Urothelium cell line (cell line): ENCODE measurements at regions not wholly inside any gene's neighbourhood (a gene's known extent, or its start where the extent isn't known, plus 50 kb on each side); places are given as distances from the start of the nearest gene placed in this dataset.

Experiments used
- DNase-seq: peaks from one replicate; pipeline ENCODE4 v3.0.0; 2011; ENCODE audit warnings: low spot score, mixed read lengths
- FAIRE-seq: peaks from 2 replicates; lab custom pipeline; 2011; peaks lifted over from hg19 to GRCh38; lab: Jason Lieb, UNC

DNA sequence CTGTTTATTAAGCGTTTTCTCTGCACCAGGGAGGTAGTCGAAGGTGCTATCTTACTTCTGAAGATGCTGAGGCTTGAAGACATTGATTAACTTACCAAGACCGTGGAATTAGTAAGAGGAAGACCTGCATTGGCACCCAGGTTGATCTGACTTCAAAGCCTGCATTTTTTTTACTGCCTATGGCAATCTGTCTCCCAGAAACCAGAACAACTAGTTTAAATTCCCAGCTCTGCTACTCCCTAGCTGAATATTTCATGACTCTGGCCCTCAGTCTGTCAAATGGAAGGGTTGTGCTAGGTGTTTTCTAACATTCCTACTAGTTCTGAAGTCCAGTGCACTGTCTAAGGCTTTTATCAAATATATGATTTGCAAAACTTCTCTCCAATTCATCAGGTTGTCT is 52.0 kb upstream of the GRAMD1B start:
- DNase-seq = no peak
- FAIRE-seq = no peak

DNA sequence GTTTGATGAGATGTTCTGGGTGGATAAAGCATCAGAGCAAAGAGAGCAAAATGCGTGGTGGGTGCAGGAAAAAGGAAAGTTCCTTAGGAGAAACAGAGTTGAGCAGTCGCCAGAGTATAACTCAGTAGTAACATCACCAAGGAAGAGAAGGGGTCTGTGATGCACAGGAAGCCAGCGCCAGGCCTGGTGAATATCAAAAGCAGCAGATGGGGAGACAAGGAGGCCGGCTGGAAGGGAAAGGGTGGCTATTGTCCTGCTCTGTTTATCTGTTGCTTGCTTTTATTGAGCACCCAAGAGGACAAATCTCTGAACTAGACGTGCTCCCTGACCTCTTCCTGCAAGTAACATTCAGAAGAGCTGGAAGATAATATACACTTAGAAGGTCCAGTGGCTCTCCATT is 52.7 kb upstream of the GRAMD1B start:
- FAIRE-seq = no peak

DNA sequence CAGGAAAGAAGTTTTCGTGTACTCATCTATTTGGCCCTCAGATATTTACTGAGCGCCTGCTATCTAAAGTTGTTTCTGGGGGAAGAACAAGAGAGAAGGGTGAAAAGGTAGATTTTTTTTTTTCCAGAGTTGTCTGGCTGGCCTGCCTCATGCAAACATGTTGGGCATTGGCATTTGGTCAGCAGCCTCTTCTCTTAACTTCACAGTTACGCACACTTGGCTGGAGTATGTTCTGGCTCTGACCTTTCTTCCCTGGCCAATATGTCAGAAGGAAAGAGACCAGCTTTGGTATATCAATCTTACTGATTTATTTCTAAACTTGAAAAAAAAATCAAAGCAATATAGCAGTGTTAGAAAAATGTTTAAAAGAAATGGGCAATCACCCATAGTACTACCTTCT is 54.2 kb upstream of the GRAMD1B start:
- FAIRE-seq = no peak
- DNase-seq = no peak

More for the DNA sequence above, 52.7 kb upstream of the GRAMD1B start:
- DNase-seq = no peak

DNA sequence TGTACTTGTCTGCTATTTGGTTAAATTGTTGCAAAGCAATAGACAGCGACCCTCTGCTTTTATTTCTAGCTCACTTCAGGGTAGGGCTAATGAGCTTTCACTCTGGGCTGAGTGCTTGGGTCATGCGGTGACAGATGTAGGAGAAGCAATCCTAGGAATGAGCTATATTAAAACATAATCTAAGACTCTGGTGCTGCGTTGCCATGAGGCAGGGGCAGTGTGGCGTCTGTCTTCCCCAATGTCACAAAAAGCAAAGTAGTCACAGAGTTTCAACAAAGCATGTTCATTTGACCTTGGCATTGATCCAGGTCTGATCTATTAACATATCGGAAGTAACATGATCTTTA is 55.5 kb upstream of the GRAMD1B start:
- DNase-seq = no peak
- FAIRE-seq = no peak

DNA sequence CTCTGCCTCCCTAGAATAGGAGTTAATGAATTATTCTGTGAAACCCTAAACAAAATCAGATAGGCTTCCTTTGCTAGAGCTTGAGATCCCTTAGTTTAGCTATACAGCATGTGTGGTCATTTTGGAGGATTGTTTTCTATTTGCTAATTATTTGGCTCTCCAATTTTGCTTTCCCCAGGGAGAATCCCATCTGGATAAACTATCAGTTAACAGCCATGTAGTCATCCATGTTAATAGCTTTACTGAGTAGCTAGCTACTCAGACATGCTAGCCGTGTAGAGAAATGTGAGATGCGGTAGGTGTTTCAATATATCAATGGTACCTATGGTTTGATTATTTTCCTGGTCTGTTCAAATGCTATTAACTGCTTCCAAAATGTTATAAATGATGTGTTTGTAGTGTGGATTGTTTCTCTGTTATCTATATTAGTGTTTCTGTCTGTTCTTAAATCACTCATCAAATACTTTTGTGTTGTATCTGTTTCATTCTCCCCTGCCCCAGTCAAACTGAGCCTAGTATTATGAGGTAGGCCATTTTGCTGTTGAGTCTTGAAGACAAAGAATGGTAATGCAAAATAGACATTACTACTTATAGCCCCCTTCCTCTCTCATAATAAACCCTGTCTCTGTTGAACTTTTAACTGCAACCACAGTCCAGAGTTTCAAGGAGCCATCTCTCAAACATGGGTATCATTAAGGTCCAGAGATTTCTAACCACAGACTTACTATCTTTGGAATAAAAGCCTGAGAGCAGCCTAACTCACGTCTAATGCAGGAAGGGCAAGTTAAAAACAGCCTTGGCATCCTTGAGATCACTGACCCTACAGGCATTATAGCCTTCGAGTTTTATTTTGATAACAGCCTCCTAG is 56.1 kb upstream of the GRAMD1B start:
- FAIRE-seq (no peak), DNase-seq (no peak)

DNA sequence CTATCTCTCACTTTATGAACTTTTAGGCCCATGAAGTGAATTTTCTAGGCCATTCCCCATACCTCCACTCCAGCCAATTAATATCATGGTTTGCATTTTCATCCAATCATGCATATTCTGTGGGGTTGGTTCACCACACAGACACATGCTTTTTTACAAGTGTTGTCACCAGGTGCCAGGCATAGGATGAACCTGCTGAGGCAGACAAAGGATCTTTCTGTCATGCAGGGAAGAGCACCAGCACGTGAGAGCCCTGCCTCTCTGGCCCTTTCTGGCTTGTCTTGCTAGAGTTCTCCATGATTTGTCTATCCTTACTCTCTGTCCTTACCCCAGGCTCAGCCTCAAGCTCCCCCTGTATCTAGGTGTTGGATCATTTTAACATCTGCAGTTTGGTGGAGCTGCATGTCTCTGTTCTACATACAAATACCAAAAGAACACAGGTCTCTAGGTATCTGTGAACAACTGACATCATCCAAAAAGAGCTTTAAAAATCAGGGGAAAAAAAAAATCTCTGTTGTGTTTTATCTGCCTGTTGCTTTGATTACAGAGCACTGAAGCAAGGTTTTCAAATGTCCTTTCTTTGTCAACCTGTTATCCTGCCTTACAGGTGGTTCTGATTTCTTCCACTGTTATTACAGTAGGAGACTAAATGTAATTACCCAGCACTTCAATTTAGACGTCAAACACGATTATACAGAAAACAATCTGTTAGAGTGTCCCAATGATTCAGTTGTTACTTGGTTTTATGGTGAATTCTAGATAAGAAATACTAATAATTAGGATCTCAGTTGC is 58.4 kb upstream of the GRAMD1B start:
- no peak for DNase-seq
- FAIRE-seq = no peak

DNA sequence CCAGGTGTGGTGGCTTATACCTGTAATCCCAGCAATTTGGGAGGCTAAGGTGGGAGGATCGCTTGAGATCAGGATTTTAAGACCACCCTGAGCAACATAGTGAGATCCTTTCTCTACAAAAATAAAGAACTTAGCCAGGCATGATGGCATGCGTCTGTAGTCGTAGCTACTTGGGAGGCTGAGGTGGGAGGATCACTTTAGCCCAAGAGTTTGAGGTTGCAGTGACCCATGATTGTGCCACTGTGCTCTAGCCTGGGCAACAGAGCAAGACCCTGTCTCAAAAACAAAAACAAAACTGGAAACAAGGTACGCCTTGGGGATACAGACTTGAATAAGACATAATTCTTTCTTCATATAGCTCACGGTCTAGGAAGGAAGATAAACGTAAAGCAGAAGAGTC is 63.1 kb upstream of the GRAMD1B start:
- DNase-seq (no peak), FAIRE-seq (no peak)

DNA sequence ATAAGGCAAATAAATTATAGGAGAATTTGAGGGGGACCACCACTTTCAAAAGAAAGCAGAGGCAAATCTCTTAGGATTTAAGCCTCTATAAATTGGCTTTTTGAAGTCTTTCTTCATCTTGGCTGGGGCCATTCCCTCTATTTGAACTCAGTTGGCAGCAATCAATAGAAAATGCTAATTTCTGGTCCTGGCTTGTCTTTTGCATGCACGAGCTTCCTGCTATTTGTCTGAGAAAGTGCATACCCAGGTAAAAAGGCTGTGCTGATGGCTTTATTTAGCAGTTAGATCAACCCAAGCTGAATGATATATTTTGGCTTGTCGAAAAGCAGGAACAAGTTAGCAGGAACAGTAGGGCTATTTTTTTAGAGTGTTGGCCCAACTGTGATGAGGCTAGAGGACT is 64.1 kb upstream of the GRAMD1B start:
- DNase-seq (no peak), FAIRE-seq (no peak)

DNA sequence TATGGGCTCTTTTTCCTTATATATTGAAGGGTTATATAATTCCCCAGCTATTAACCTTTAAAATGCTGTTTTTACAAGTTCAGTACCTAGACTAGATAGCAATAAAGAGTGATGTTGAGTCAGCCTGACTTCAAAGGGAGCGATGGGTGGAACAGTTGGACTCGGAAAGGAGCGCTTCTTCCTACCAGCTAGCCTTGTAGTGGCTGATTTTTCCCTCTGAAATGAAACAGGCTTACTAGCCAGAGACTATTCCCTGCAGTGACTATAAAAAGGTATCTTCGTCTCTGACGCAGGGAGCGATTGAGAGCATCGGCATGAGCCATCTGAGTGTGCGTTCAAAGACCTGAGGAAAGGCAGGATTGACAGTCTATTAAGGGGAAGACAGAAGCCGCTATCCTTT is 66.0 kb upstream of the GRAMD1B start:
- FAIRE-seq (no peak), DNase-seq (no peak)

DNA sequence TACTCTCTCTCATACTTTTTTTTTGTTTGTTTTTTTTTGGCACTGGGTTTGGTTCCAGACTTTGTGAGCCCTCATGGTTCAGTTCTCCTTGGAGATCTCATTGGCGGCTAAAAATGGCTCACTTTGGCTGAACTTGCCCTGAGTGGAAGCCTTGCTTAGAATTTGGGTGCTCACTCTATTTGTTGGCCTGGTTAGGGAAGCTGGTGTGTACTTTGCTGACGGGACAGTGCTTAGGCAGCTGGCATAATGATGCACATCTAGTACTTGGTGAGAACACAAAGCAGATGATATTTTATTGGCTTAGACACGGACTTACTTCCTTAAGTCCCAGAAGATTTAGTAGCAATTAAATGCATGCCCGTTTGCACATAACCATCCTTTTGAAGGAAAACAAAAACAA is 66.5 kb upstream of the GRAMD1B start:
- FAIRE-seq = no peak

DNA sequence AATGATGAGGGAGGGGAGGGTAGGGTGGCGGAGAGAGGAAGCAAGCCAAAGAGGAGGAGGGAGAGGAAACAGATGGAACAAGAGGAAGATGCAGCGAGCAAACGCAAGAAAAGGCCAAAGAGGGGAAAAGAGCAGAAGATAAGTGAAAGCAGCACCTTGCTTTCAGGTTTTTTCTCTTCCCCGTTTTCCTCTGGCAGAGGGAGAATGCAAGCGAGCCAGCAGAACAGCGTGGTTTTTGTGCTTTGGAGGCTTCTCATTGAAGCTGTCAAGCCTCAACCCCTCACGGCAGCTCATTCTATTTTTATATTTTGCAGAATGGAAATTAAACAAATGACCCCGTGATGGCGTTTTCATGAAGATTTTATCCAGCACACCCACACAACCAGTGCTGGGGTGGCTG is 67.1 kb upstream of the GRAMD1B start:
- no peak for DNase-seq
- no peak for FAIRE-seq

More for the DNA sequence above, 66.5 kb upstream of the GRAMD1B start:
- no peak for DNase-seq

DNA sequence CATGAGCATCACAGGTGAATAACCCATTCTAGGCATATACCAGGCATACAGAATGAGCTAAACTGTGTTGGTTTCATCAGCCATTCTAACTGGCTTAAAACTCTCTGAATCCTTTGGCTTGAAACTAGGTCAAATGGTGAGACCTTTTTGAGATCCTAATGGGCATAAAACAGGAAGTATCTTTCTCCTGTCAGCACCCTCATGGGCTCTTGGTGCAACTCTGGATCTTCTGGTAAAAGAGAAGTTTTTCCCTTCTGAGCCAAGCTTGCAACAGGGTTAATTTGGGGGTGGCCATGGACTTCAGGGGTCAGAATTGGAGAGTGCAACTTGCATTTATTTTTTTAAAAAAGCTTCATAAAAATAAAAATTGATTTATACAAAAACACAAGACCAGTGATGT is 67.9 kb upstream of the GRAMD1B start:
- FAIRE-seq (no peak), DNase-seq (no peak)

DNA sequence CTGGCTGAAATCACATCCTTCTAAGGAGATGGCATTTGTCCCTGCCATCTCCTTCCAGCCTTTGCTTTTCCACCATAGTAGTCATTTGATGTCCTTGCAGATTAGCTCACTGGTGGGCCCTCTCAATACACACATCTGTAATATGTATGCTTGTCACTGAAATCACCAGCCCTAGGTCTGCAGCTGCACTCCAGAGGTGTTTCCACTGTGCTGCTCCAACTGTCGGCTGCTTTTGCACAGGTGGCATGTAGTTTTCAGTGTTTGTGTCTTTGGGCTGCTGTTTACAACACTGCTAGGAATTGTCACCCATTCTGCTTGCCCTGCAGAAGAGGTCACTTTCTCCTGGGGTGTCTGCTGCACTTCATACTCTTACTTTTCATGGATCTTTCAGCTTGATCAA is 69.0 kb upstream of the GRAMD1B start:
- DNase-seq (no peak), FAIRE-seq (no peak)

DNA sequence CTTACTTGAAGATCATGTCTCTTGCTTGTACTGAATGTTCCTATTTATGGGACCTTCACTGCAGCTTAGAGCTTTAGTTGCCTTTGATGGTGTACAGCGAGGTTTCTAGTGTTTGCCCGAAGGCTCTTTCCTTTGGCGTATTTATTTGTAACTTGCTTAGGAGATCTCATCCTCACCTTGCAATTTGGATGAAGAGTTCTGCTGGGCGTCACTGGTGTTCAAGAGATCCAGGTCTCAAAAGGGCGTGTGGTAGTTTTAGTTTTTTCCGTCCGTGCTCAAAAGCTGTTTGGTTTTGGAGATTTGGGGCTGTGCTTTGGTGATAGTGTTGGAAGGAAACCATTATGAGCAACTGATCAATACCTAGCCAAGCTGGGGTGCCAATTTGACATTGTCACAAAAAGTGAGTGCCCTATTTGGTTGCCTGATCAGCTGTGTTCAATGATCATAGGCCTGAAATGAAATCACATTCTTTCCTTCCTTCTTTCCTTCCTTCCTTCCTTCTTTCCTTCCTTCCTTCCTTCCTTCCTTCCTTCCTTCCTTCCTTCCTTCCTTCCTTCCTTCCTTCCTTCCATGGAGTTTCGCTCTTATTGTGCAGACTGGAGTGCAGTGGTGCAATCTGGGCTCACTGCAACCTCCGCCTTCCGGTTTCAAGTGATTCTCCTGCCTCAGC is 69.7 kb upstream of the GRAMD1B start:
- no peak for DNase-seq
- no peak for FAIRE-seq

DNA sequence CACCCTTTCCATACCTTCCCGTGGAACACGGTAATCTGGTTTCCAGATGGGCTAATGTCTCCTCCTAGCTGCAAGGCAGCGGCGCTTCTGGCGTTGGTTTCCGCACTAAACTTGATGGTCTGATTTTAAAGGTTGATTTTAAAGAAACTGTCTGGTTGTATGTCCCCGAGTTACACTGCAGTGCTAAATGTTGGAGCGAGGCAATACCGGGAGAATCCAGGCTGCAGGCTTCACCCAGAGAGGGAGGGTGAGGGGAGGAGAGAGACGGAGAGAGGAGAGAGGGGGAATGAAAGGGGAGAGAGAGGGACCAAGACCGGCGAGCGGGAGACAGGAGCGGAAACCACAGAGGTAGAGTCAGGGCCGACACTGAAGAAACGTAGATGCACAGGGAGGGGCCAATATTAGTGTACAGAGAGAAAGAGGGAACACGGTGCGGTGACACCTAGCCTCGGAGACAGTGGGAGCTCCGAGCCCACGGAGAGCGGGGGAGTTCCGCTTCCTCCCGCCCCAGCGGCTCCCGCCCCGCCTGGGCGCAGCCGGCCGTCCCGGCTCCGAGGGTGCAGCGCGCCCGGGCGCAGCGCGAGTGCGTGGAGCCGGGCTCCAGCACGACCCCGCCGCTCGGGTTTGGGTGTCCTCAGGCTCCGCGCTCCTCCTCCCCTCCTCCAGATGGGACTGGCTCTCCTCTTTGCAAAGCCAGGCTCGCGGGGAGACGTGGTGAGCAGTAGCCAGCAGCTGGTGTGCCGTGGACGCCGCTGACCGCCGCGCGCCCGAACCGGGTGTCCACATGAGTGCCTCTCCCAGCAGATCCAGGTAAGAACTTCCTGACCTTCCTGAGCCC is 71.9 kb upstream of the GRAMD1B start:
- no peak for FAIRE-seq
- peak; percentile 42 for DNase-seq

DNA sequence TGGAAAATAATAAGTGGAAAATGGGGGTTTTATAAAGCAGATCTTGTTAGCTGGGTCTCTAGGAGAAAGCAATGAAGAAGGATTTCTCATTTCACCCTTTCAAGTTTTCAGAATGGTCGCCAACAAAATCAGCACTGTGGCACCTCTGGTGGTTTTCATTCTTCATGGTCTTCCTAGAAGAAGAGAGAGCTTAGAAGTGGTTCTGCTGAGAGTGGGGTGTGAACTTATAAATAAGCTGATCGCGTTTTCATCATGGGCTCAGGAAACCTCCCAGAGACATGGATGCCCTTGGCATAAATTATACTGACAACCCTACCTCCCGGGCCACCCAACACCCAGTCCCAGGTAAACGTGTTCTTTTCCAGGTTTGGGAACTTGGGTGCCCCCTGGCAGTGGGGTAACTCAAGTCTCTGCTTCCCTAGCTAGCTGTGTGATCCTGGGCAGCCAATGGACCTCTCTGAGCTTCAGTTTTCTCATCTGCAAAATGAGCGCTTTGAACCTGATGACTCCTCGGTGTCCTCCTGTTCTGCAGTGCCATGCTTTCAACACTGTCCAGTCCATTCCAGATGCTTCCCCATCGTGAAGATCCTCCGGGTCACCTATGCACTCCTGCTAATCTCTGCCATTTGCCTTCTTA is 72.6 kb upstream of the GRAMD1B start:
- DNase-seq = no peak
- no peak for FAIRE-seq

DNA sequence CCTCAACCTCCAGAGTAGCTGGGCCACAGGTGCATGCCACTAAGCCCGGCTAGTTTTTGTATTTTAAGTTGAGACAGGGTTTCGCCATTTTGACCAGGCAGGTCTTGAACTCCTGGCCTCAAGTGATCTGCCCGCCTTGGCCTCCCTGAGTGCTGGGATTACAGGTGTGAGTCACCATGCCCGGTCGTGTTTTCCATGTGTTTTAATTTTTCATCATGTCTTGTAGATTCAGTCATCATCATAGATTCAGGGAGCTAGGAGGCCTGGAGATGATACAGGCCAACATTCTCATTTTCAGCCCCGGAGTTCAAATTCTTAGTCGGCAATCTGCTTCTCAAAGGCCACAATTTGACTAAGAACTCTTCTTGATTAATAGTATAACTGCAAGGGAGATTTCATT is 73.5 kb upstream of the GRAMD1B start:
- FAIRE-seq = no peak
- no peak for DNase-seq

DNA sequence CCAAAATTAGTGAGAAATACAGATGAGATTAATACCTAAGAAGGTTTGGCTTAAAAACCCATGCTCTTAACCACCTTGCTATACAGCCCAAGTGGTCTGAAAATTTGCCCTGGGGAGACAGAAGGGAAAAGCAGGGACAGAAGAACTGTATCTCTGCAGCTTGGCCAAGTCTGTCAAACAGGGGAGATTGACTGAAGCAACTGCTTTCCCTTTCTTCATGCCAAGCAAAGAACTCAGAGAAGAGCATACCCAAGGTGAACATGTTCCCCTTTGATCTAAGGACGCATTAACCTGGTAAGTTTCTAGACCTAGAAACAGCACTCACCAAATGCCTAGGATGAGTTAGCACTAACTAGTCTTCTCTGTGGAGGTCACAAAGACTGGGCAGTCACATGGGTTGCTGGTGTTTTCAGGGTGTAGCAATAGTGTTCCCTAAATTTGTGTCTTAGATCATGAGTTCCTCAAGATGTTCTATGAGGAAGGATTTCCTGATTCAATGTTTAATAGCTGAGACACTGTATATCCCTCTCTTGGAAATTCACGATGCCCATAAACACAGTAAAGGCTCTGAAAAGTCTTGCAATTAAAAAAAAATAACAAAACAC is 75.6 kb upstream of the GRAMD1B start:
- FAIRE-seq = no peak
- no peak for DNase-seq

DNA sequence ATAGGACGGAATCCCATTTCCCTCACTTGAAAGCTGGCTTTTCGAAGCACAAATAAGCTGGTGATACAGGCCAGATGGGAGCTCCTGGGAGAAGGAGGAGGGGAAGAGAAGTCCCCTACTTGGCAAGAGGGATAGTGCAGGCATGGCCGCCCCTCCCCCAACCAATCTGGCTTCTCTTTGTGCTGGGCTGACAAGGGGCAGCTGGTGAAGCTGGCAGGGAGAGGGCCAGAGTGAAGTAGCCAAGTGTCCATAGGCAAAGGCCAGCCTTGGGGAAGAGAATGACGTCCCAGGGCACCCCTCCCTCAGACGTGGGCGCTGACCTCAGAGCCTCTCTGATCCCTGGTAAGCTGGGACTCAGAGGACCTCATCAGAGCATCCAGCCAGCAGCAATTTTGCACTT is 78.7 kb upstream of the GRAMD1B start:
- DNase-seq = no peak
- no peak for FAIRE-seq

DNA sequence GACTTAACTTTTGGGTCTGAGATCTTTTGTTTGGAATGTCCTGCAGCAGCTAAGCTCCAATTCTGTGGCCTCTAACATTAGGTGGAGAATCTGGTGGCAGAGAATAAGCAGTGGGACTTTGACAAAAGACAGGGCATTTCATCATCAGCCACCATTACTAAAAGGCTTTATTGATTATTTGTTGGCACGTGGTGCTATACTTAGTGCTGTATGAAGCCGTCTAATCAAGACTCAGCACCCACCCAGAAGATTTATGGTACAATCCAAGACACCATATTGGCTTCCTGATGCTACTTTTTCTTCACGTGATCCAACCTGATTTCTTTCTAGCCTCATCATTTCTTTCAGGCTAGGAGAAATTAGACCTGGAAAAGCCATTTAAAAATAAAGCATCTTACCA is 80.7 kb upstream of the GRAMD1B start:
- FAIRE-seq = no peak
- no peak for DNase-seq
